ENCODE measurements at regions not wholly inside any gene's neighbourhood (a gene's known extent, or its start where the extent isn't known, plus 50 kb on each side); places are given as distances from the start of the nearest gene placed in this dataset.

DNA sequence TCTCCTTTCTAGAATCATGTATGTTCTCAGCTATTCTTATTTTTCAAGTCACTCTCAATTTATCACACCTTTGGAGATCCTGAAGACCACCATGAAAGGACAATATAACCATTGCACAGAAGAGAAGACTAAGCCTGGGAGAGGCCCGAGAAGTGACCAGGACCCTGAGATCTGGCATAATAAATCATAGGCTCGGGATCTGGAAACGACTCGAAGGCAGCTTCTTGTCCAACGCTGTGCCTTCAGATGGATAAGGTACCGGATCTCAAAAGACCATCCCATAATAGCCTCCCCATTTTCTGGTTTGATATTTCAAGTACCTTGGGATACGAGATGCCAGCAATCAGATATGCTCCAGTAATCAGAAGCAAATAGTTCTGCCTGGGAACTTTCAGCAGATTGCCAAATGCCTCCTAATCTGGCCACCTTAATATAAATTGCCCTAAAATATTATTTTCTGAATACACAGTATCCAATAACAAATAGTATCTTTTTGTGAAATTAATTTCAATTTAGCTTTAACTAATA lies 179.2 kb upstream of the ZMIZ1 start:
- no peak overlapping the region for H3K4me3 Mint-ChIP-seq
- ATAC-seq, result no peak
- peaks cover 12% of the 10 kb centered on the region for H3K9me3 Mint-ChIP-seq
- no peaks in the 10 kb centered on the region for H3K4me1 Mint-ChIP-seq
- peaks cover 2% of the 10 kb centered on the region for H3K27me3 Mint-ChIP-seq
- no peaks in the 10 kb centered on the region for H3K36me3 Mint-ChIP-seq (ENCODE audit: low read depth)
- no peak for DNase-seq
- no peak overlapping the region for H3K27ac Mint-ChIP-seq

GRCh38 chr10:78890506-78890905 lies 178.3 kb upstream of the ZMIZ1 start:
- no peak for ATAC-seq
- Mint-ChIP-seq H3K27me3 (peaks cover 2% of the 10 kb centered on the region), H3K9me3 (peaks cover 12% of the 10 kb centered on the region), H3K4me3 (no peak overlapping the region), H3K27ac (no peak overlapping the region), H3K4me1 (no peaks in the 10 kb centered on the region), H3K36me3 (ENCODE audit: low read depth) (no peaks in the 10 kb centered on the region)
- no peak for DNase-seq

GRCh38 chr10:78891741-78892140 lies 177.0 kb upstream of the ZMIZ1 start:
- Mint-ChIP-seq H3K4me3 (no peak overlapping the region), H3K27ac (no peak overlapping the region), H3K9me3 (peaks cover 2% of the 10 kb centered on the region), H3K36me3 (ENCODE audit: low read depth) (no peaks in the 10 kb centered on the region), H3K27me3 (peaks cover 2% of the 10 kb centered on the region), H3K4me1 (no peaks in the 10 kb centered on the region)
- no peak for DNase-seq
- no peak for ATAC-seq

- Mint-ChIP-seq H3K36me3 (ENCODE audit: low read depth) (no peaks in the 10 kb centered on the region), H3K27ac (no peak overlapping the region)
These were observed 176.2 kb upstream of the ZMIZ1 start for GRCh38 chr10:78892338-78893176.

DNA sequence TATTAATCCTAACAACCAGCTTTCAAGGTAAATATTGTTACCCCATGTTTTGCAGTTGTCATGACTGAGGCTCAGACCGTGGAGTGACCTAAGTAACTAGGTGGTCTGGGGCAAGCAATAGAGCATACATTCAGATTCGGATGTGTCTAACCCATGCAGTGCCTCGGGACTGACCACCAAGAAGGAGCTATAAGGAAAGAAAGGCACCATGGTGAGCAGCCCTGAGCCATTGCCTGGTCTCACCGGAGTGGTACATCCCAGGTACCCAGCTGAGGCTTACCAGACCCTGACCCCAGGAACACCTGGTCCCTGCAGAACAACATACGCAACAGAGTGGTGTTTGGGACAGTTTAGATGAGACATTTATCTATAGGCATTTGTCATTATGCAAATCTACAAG lies 175.5 kb upstream of the ZMIZ1 start:
- Mint-ChIP-seq H3K4me1 (no peaks in the 10 kb centered on the region), H3K27ac (no peak overlapping the region), H3K36me3 (ENCODE audit: low read depth) (no peaks in the 10 kb centered on the region), H3K27me3 (peaks cover 2% of the 10 kb centered on the region), H3K9me3 (no peaks in the 10 kb centered on the region), H3K4me3 (no peak overlapping the region)
- DNase-seq, result no peak
- no peak for ATAC-seq

More at GRCh38 chr10:78892338-78893176, 176.2 kb upstream of the ZMIZ1 start:
- ATAC-seq (no peak), DNase-seq (no peak)
- Mint-ChIP-seq H3K27me3 (peaks cover 2% of the 10 kb centered on the region), H3K4me1 (no peaks in the 10 kb centered on the region), H3K9me3 (no peaks in the 10 kb centered on the region), H3K4me3 (no peak overlapping the region)

DNA sequence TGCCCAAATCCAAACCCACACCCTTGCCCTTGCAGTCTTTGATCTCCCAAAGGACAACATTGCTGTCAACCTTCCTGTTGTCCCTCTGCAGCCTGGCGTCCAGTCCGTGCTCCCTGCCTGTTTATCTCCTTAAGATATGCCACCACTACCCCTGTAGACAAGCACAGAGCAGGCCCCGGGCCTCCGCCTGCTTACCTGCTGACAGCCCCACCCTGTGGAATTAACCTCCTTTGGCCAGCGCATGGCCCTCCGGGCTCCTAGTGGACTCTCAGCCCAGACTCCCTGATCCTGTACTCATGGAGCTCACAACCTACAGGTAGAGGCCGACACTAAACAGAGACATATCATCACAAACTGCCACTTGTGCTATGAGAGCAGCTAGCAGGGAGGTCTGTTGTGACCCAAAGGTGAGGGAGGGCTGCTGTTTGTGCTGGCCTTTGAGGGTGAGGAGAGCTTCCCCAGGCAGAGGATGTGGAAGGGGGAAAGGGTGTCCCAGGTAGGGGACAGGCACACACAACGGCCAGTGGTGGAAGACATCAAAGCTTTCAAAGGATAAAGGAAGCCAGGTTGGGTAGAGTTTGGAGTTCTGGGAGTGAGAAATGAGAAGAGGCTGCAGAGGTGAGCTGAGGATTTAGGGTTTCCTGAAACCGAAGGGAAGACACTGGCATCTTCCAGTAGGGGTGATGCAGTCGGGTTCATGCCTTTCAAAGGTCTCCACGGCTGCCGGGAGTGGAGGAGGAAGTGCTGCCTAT lies 174.5 kb upstream of the ZMIZ1 start:
- H3K27ac Mint-ChIP-seq, result no peak overlapping the region
- H3K9me3 Mint-ChIP-seq, result no peaks in the 10 kb centered on the region
- DNase-seq (no peak), ATAC-seq (no peak)
- no peaks in the 10 kb centered on the region for H3K36me3 Mint-ChIP-seq (ENCODE audit: low read depth)
- H3K4me1 Mint-ChIP-seq, result no peaks in the 10 kb centered on the region
- no peaks in the 10 kb centered on the region for H3K27me3 Mint-ChIP-seq
- no peak overlapping the region for H3K4me3 Mint-ChIP-seq

- no peaks in the 10 kb centered on the region for H3K36me3 Mint-ChIP-seq (ENCODE audit: low read depth)
- H3K27me3 Mint-ChIP-seq, result no peaks in the 10 kb centered on the region
- H3K9me3 Mint-ChIP-seq, result no peaks in the 10 kb centered on the region
- H3K27ac Mint-ChIP-seq, result no peak overlapping the region
- DNase-seq (no peak), ATAC-seq (no peak)
- no peak overlapping the region for H3K4me3 Mint-ChIP-seq
- no peaks in the 10 kb centered on the region for H3K4me1 Mint-ChIP-seq
These were observed 173.9 kb upstream of the ZMIZ1 start for GRCh38 chr10:78894841-78895195.

- no peak overlapping the region for H3K27ac Mint-ChIP-seq
- H3K4me3 Mint-ChIP-seq, result no peak overlapping the region
- no peaks in the 10 kb centered on the region for H3K36me3 Mint-ChIP-seq (ENCODE audit: low read depth)
- no peaks in the 10 kb centered on the region for H3K9me3 Mint-ChIP-seq
- no peak for DNase-seq
- ATAC-seq, result no peak
- H3K27me3 Mint-ChIP-seq, result no peaks in the 10 kb centered on the region
- H3K4me1 Mint-ChIP-seq, result no peaks in the 10 kb centered on the region
These were observed 173.3 kb upstream of the ZMIZ1 start for GRCh38 chr10:78895469-78895868.

DNA sequence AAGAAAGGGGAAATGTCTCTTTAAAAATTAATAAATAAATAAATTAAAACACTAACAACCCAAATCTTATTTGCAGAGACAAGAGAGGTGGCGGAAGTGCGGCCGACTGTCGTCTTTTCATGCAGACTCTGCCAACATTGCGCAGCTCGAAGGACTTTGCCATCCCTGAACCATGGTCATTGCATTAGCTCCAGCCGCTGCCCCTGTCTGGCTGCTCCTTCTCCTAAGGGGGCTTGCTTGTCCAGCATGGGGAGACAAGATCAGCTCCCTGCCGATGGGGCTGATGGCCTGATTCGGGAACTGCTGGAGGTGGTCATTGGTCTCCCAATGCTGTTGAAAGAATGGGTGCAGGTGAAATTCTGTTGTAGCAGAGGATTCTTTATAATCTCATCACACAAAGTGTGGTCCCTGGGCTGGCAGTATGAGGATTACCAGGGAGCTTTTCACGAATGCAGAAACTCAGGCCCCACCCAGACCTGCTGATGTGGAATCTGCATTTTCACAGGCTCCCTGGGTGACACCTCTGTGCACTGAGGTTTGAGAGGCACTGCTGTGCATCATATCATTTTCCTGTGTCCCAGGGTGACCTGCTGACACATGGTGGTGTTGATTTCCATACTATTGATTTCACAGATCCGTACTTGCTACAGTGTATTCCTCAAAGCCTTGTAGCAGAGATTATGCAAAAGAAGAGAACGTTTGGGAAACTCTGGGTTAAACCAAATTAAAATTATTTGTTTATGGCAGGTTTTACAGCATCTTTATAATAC lies 172.4 kb upstream of the ZMIZ1 start:
- Mint-ChIP-seq H3K27ac (no peak overlapping the region), H3K4me3 (no peak overlapping the region), H3K27me3 (no peaks in the 10 kb centered on the region), H3K36me3 (ENCODE audit: low read depth) (no peaks in the 10 kb centered on the region), H3K4me1 (no peaks in the 10 kb centered on the region), H3K9me3 (no peaks in the 10 kb centered on the region)
- DNase-seq (no peak), ATAC-seq (no peak)

DNA sequence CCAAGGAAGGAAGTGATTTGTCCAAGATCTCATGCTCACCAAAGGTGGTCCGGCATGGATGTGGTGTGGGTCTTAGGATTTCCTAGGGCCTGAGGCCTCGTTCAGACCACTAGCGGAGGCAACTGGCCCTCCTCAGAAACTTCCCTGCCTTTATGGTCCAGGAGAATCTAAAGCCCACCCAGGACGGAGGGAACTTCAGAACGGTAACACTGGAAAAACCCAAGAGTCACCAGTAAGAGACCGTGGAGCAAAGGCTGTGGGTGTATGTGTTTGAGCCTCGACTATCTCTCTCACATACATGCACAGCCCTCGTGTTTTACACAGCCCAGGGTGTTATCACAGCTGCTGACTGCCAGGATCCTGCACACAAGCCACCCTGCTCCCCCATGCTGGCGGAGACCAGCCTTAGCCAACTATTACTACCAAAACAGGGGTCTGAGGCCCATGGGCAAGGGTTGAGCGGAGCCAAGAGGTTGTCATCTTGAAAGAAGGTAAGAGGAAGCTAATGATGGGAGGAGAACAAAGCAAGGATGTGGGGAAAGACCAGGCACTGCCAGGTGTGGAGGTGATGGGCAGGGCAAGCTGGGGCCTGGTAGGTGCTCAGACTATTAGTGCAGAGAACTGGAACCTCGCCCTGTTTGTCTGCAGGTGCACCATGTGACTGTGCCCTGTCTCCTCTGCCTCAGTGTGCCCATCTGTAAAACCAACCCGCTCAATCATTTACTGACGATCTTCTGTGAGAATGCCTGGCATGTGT lies 170.2 kb upstream of the ZMIZ1 start:
- no peak overlapping the region for H3K27ac Mint-ChIP-seq
- ATAC-seq, result no peak

GRCh38 chr10:78899098-78899754 lies 169.5 kb upstream of the ZMIZ1 start:
- no peaks in the 10 kb centered on the region for H3K4me1 Mint-ChIP-seq
- no peaks in the 10 kb centered on the region for H3K27me3 Mint-ChIP-seq
- no peak for ATAC-seq
- DNase-seq, result no peak
- no peaks in the 10 kb centered on the region for H3K36me3 Mint-ChIP-seq (ENCODE audit: low read depth)
- no peak overlapping the region for H3K4me3 Mint-ChIP-seq
- no peak overlapping the region for H3K27ac Mint-ChIP-seq
- no peaks in the 10 kb centered on the region for H3K9me3 Mint-ChIP-seq

More for the DNA sequence above, 170.2 kb upstream of the ZMIZ1 start:
- Mint-ChIP-seq H3K9me3 (no peaks in the 10 kb centered on the region), H3K4me3 (no peak overlapping the region), H3K36me3 (ENCODE audit: low read depth) (no peaks in the 10 kb centered on the region), H3K4me1 (no peaks in the 10 kb centered on the region), H3K27me3 (no peaks in the 10 kb centered on the region)
- no peak for DNase-seq

- Mint-ChIP-seq H3K9me3 (no peaks in the 10 kb centered on the region), H3K4me3 (no peak overlapping the region), H3K27me3 (no peaks in the 10 kb centered on the region), H3K4me1 (no peaks in the 10 kb centered on the region), H3K27ac (no peak overlapping the region), H3K36me3 (ENCODE audit: low read depth) (no peaks in the 10 kb centered on the region)
- DNase-seq (no peak), ATAC-seq (no peak)
These were observed 168.6 kb upstream of the ZMIZ1 start for GRCh38 chr10:78899996-78900714.

GRCh38 chr10:78900715-78901430 lies 167.9 kb upstream of the ZMIZ1 start:
- H3K36me3 Mint-ChIP-seq (ENCODE audit: low read depth), result no peaks in the 10 kb centered on the region
- H3K27me3 Mint-ChIP-seq, result no peaks in the 10 kb centered on the region
- H3K9me3 Mint-ChIP-seq, result no peaks in the 10 kb centered on the region
- H3K4me1 Mint-ChIP-seq, result no peaks in the 10 kb centered on the region
- no peak for DNase-seq
- H3K4me3 Mint-ChIP-seq, result no peak overlapping the region
- no peak for ATAC-seq
- no peak overlapping the region for H3K27ac Mint-ChIP-seq

All from activated naive CD8-positive, alpha-beta T cell treated with anti-CD3 and anti-CD28 coated beads, Interleukin-2, amount 50 U/mL, for 24 hours (primary cell).